NCI-H1105 treated with DMSO at 0.1 percent for 48 hours (cell line): ENCODE measurements at regions not wholly inside any gene's neighbourhood (a gene's known extent, or its start where the extent isn't known, plus 50 kb on each side); places are given as distances from the start of the nearest gene placed in this dataset.
"Not testable (repeated sequence)": the region's sequence is repeated elsewhere in the genome, so short reads cannot be mapped to it uniquely, and the experiment has no call there.

Source experiments
- DNase-seq: peaks from one replicate; lab custom pipeline; 2025; lab: John Stamatoyannopoulos, UW

DNA sequence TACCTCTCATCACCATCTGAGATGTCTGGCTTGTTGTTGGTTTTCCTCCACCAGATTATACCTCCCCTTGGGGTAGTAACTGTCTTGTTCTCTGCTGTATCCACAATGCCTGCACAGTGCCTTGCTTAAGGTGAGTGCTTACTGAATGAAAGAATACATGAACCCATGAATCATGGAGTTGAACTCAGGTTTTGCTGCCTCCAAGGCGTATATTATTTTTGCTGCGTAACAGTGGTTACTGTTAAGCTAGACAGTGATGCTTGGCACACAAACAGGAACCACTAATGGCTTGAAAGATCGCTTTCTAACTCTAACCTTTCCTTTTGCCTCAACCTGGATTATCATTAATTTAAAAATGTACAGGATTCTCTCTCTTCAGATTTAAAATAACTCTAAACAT lies 695.8 kb downstream of the TOX3 start:
- DNase-seq = no peak

DNA sequence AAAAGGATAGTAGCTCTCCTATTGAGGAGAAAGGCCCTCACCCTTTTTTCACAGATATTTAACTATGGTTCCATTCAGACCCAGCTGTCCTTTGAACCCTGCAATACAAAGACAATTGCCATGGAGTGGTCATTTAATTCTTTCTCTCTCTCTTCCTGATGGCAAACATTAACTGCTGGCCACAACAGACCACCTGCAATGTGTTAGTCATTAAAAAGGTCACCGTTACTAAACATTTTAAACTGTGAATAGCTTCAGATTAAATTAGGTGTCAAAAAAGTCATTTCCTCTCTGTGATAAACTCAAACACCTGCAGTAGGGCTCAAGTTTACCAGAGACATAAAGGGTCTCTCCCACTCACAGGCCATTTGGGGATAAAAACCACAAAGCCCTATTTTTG lies 697.2 kb downstream of the TOX3 start:
- DNase-seq = no peak

DNA sequence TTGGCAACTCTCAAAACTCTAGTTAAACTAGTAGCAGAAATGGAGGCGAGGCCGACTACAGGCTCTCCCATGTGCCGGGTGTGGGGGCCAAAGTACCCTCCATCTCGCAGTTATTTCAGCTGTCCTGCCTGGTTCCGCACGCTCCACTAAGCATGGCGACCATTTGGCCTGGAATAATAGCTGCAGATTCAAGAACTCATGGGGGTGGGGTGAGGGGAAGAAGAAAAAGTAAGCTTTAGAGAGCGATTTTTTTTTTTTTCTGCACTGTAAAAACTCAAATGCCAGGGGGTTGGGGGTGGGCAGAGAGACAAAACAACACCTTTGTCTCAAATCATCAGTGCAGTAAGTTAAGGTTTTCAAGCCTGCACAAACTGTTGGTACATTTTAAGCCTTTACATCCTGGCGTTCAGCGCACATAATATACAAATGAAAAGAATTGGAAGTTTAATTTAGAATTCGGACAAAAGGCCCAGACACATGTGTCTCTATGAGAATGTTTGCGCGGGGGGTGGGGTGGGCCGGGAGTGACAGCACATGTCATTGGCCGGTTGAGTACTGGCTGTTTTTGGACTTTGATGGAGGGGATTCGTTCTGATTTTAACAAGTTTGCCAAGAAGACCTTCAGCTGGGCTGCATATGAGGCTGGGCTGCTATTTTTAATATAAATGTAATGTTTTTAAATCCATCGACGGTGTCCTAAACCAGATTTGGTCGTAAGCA lies 694.7 kb upstream of the SALL1 start:
- no peak for DNase-seq

DNA sequence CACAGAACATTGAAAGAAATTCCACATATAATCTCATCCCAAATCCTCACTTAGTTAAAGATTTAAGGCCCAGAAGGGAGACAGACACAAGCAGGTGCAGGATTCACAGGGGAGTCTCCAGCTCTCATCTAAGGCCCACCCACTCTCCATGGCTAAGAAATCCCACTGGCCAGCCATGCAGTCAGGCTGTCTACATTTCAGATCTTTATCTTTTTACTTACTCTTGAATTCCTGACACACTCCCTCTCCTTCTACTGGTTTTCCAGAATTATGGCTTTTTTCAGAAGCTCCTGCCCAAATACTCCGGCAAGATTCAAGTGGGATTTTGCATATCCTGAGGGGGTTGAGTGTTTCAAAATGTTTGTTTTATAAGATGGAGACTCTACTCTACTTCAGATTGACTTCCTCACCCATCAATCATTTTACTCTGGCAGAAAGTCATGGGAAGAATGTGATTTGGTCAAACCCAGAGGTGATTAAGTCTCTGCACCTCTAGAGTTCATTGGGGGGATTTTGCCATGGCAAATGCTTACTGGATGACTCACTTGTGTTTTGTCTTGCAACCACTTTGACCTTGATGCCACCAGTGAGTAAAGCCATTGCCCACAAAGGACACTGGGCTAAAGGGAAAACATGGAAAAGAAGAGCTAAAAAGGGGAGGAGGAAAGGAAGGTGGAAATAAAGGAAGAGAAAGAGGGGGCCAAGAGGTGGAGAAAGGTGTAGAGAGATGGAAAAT lies 688.8 kb upstream of the SALL1 start:
- peak; percentile 48 for DNase-seq

DNA sequence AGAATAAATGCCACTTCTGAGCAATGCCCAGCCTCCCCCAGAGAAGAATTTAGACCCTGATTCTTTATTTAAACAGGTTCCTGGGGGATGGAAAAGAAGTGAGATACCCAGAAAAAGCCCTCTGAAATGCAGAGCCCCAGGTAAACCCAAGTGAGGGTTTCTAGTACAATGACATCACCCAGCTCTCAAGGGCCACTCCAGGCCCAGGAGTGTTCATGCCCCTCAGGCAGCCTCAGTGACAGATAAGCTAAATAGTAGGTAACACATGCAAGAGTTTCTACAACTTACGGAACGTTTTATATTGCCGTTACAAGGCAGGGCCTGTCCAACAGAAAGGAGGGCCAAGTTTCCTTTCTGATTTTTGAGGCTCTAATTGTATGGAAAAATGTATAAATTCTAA lies 683.7 kb upstream of the SALL1 start:
- DNase-seq = no peak

DNA sequence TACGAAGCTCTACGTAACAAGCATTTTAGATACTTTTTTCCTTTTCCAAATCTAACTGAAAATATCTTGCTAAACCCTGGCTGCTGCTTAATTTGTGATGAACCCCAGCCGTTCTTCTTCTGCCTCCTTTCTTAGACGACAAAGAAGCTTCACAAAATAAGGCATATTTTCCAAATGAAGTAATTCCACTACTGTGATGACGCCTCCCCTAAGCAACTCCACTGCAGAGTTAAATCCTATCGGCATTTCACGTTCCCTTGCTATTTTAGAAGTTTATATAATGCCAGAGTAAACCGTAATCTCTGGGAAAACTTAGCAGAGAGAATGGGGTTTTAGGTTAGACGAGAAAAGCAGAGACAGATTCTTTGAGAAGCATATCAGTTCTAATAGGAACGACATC lies 683.1 kb upstream of the SALL1 start:
- DNase-seq = no peak

DNA sequence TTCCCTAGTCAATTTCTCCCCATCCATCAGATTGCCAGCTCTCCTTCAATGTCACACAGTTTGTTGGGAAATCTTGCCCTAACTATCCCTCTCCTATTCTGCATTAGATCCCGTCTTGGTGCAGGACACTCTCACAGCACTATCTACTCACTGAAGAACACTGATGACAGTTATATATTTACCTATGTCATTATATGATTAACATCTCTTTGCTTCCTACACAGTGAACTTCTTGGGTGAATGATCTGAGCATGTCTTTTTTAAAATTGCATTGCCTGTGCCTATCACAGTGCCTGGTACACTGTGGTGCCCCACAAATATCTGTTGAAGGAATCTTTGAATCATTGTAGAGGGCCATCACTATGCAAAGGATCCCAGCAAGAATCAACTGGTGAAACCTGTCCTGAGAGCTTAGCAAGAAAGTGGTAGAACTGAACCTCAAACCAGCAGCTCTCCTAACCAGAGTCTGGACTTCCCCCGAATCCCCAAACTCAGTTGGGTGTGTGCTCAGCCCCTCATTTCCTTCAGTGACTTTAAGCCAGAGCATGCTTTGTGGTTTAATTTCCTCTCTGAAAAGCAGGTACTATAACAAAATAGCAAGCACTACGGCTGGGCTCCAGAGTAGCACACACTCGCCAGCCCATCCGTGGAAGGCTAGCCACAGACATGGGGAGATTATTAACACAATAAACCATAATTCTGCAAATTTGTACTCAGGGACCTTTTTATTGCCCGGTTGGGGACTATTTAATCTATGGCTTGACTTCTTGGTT lies 680.7 kb upstream of the SALL1 start:
- DNase-seq = no peak

DNA sequence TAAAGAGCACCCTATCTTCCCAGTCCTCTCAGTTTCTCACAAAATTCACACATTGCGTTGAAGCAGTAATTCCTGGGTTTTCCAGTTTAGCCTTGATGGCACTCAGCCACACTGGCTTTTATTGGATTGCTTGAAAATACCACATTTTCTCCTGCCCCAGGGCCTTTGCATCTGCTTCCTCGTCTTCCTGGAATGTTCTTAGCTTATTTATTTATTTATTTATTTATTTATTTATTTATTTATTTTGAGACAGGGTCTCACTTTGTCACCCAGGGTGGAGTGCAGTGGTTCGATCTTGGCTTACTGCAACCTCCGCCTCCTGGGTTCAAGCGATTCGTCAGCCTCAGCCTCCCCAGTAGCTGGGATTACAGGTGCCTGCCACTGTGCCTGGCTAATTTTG lies 680.0 kb upstream of the SALL1 start:
- DNase-seq = not testable (repeated sequence)

DNA sequence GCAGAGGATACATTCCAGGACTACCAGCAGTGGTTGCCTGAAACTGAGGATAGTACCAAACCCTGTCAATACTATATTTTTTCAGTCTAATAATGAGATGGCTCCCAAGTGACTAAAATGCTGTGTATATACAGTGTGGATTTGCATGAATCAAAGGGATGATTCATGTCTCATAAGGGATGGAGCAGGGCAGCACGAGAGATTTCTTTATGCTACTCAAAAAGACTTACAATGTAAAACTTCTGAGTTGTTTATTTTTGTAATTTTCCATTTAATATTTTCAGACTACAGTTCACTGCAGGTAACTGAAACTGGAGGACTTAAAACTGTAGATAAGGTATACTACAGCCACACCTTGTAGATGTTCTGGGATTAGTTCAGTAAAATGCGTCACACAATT lies 674.7 kb upstream of the SALL1 start:
- DNase-seq = no peak

DNA sequence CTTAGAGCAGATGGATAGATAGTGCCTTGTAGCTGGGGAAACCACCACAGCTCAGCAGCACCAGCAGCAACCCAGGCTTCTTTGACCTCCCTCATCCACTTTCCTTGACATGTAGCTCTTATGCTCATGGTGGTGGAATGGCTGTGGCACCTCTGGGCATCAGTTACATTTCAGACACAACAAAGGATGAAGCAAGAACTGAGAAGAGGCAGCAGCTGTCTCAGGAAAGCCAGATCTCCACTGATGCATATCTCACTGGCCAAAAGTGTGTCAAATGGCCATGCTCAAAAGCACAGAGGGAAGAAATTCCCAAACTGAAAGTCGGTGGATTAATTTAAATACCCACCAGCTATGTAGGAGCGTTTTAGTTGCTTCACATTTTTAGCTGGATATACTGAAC lies 671.4 kb upstream of the SALL1 start:
- DNase-seq = no peak

DNA sequence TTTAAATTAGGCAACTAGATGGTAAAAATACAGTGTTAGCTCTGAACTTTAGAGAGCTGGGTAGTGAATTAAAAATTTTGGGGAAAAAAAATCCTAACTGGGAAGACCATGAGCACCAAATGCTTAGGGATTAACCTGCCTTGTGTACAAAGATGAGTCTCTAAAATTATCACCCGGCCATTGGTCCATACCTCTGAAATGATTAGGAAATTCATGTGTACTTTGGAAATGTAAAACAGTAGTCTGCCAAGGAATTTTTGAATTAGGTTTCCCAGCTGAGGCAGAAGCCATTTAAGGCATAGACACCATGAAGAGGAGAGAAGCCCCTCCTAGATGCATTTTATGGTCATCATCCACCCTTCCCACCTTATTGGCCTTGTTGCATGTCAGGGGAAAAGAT lies 670.5 kb upstream of the SALL1 start:
- DNase-seq = no peak

DNA sequence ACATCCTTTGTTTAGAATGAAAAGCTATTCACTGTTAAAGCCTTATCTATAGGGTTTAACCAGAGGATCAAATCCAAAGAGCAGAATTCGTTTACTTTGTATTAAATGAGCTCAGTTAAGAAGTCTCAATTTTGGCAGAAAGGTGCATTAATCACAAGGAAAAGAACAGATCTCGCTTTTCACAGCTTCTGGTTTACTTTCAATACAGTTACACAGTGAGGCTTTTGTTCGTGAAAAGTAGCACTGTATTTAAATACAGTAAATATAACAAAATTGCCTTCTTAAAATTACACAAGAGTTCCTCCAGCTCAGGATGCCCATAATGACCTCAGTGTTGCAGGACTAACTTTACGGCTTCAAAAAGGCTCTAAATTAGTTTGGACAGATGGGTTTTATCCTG lies 669.1 kb upstream of the SALL1 start:
- DNase-seq = no peak

DNA sequence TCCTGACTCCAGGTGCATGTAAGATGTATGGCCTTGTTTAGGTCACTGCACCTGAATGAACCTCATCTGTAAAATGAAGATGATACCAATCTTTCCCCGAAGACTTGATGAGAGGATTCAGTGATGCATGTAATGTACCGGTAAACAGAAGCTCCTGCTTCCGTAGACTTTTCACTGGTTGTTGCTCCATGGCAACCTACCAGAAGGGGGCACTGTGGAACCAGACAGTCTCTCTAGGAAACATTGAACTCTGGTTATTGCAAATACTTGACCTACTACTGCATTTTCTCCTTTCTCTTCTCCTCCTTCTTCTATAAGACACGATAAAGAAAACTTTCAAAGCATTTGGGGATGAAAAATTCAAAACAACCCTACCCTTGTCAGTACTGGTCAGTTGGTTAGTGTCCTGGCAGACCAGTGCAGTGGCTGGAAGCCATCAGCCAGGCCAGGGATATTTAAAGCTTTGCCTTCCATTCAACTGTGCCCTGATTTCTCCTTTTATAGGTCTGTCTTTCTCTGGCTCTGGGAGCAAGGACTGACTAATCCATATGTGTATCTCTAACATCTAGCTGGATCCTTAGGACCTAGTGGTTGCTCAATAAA lies 667.4 kb upstream of the SALL1 start:
- peak; percentile 38 for DNase-seq

DNA sequence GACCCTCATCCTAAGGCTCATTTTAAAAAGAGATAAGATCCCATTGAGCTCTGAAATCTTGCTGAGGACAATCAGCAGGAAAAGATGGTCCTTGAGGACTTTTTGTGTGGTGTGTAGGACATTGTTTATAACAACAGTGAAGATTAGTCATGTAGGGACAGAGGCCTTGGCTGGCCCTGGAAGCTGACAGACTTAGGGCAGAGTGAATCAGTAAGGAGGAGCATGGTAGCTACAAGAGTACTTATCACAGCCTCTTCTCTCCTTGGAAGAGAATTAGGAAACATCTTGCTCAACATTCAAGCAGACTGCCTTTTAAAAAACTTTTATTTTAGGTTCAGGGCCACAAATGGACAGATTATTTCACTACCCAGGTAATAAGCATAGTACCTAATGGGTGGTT lies 665.9 kb upstream of the SALL1 start:
- no peak for DNase-seq

DNA sequence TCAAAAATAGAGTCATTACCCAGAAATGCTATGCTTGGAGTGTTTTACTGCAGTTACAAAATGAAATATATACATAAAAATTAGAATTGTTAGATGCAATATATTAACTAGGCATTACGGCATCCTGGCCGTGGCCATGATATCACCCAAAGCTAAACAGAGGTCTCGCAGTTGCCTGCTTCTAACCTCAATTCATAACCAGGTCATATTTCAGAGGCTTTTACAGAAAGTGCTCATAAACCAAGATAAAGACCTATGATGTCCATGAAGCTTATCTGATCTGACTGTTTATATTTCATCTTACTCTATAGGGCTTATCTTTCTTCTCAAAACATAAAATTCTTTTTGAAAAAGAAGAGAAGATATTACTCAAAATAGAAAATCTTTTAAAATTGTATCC lies 664.5 kb upstream of the SALL1 start:
- DNase-seq = no peak

DNA sequence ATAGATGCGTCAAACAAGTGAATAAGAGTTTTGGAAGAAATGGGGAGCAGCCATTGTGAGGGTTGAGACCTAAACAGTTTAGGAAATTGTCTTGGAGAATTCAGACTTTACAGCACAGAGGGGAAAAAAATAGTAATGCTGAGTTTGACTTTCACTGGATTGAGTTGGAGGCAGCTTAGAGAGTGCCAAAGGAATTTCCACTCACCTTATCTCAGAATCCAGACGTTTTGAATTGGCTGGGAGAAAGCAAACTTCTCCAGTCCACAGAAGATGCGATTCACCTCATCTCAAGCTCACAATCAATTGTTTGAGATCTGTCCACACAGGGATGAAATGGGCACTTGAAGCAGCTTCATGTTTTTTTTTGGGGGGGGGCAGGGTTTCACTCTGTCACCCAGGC lies 663.5 kb upstream of the SALL1 start:
- no peak for DNase-seq

DNA sequence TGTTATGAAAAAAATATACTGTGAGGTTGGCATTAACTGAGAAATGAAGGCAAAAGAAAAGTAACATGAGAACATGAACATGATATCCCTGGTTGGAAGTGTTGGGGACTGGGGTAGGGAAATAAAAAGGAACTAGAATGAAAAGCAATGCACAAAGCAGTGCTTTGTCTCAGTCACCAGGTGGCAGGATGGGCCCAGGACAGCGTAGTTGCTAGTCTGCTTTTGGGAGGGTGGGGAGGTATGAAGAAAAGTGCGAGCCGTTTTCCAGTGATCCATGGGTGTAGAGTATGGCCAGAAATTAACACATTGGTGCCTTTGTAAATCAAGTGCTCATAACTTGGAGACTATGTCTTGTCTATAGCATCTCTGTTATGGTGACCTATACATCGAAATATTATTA lies 662.5 kb upstream of the SALL1 start:
- DNase-seq = no peak

DNA sequence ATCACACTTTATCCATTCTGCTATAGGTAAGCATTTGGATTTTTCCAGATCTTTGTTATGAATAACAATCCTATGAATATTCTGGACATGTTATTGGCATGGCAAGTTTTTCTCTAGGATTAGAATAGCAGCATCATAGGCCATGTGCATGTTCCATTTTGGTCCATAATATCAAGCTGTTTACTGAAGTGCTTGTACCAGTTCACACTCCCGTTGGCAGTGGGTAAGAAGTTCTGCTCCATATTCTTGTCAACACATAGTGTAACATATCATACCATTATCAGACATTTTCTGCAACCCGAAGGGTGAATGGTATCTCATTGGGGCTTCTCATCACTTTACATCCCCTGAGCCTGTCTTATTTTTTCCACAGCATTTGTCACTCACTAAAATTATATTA lies 661.9 kb upstream of the SALL1 start:
- DNase-seq = no peak

DNA sequence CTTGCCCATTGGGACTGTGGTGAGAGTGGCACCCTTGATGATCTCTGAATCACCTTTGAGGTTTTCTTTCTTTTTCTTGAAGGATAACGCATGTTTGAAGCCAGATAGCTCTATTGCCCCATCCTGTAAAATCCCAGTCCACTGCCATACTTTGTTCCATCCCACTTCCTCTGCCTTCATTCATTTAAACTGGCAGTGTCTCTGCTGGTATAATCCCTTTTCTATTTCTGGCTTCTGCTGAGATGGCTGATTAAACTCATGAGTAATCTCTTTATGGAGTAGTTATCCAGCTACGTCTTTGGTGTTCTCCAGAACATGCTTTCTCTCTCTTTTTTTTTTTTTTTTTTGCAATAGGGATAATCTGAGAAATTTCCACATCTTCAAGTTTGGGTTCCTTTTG lies 656.5 kb upstream of the SALL1 start:
- DNase-seq = no peak

DNA sequence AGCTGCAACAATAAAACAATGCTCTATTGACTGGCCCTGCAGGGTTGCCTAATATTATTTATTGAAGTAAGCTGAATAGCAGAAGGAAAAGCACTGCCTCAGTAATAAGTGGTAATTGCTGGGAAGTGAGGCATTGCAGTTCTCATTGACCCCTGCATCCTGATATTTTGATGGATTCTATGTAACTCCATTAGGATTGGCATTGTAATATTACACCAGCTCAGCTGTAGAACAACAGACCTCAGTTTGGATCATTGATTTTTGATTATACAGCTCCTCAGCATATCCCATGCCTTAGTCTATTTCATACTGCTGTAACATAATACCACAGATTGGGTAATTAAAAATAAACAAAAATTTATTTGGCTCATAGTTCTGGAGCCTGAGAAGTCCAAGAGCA lies 650.6 kb upstream of the SALL1 start:
- DNase-seq = peak; percentile 45

DNA sequence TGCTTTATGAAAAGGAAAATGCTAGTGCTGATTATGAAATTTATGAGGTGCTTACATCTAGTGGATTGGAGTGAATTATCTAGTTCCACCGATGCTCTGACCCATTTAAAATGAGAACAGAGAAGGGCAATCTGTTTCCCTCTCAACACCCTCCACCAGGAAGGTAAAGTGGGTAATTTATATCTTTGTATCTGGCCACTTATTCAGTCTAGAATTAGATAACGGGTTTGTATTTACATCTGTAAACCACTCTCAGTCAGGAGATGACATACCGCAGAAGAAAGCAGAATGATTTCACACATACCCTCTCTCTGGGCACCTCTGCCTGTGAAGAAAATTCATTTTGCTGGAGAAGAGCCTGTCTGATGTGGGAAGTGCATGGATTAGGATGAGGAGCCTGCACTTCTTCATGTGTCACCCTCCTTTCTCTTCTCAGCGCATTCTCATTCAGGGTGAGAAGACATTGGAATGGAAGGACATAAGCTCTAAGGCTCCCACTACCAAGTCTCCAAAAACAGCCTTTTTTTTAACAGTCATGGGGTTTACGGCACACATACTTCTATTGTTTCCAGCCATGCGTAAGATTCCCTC lies 646.7 kb upstream of the SALL1 start:
- DNase-seq = peak; percentile 29

DNA sequence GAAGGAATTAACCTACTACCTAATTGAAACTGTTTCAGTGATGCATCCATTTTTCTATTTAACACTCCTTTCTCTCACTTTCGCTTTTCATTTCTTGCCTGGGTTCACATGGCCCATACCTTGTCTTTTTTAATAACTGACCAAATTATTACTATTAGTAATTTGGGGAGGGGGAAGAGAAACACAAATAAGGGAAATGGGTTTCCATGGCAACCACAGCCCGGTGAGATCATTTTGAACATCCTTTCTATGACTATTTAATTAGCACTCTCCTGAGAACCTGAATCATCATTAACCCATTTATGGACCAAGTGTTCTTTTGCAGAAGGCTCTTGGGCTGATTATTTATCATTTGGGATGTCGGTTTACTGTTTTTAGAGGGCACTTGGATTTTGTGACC lies 628.2 kb upstream of the SALL1 start:
- no peak for DNase-seq
